Esophagus muscularis mucosa (tissue), 3 donors: ENCODE measurements at regions not wholly inside any gene's neighbourhood (a gene's known extent, or its start where the extent isn't known, plus 50 kb on each side); places are given as distances from the start of the nearest gene placed in this dataset.

Experiments used
- CTCF ChIP-seq, 3 experiments: fragments of 200-600 bp in 2 of 3; fragments of 450-650 bp in 1 of 3; sonication (generic) in 2 of 3; IDR thresholded peaks; one replicate each; pipeline ENCODE4 v1.5.1; 2017 to 2019; ENCODE audit warnings: antibody characterized with exemption in 3 of 3, mild to moderate bottlenecking in 2 of 3, moderate library complexity in 1 of 3
- POLR2A ChIP-seq: fragments of 450-650 bp; IDR thresholded peaks from one replicate; pipeline ENCODE4 v1.6.1; 2017; ENCODE audit warnings: antibody characterized with exemption, moderate library complexity, mild to moderate bottlenecking, low read depth
- POLR2AphosphoS5 ChIP-seq, 2 donors: sonication (generic); formaldehyde crosslinking; IDR thresholded peaks; one replicate each; pipeline ENCODE4 v1.6.1; 2017; ENCODE audit warnings: antibody characterized with exemption in 2 of 2

GRCh38 chr10:59524348-59524747 is 162.0 kb upstream of the FAM13C start:
- TF ChIP-seq CTCF (IDR thresholded peaks at IDR 0.05) (no peak), POLR2AphosphoS5 (IDR thresholded peaks at IDR 0.05) (no peak), POLR2A (no peak)
